Neural cell (in vitro differentiated cells): ENCODE measurements at regions not wholly inside any gene's neighbourhood (a gene's known extent, or its start where the extent isn't known, plus 50 kb on each side); places are given as distances from the start of the nearest gene placed in this dataset.
"Not testable (repeated sequence)": the region's sequence is repeated elsewhere in the genome, so short reads cannot be mapped to it uniquely, and the experiment has no call there.

ENCODE experiments used
- H2AFZ ChIP-seq: fragments of 200-600, 300-800 bp; sonication (generic), shearing (Covaris generic); 2 replicates; pipeline ENCODE4 v1.6.0; 2014; ENCODE audit warnings: low read depth, mild to moderate bottlenecking, antibody characterized with exemption, low read length, moderate library complexity
- H3F3A ChIP-seq: fragments of 200-600 bp; shearing (Covaris generic); 2 replicates; pipeline ENCODE4 v1.6.1; 2016; ENCODE audit warnings: mild to moderate bottlenecking, moderate library complexity, mixed read lengths, antibody characterized with exemption, low read length; ENCODE audit not compliant: insufficient read depth, poor library complexity, severe bottlenecking
- H3K27ac ChIP-seq: fragments of 200-600, 300-800 bp; sonication (generic), shearing (Covaris generic); 2 replicates; pipeline ENCODE4 v1.5.1; 2014; ENCODE audit warnings: mild to moderate bottlenecking, low read length, moderate library complexity
- H3K27me3 ChIP-seq: fragments of 300-800, 200-600 bp; sonication (generic), shearing (Covaris generic); 2 replicates; pipeline ENCODE4 v1.6.0; 2014; ENCODE audit warnings: mild to moderate bottlenecking, low read depth, low read length, moderate library complexity; ENCODE audit not compliant: insufficient read depth
- H3K36me3 ChIP-seq: fragments of 300-800, 200-600 bp; sonication (generic), shearing (Covaris generic); 2 replicates; pipeline ENCODE4 v1.5.1; 2014; ENCODE audit warnings: mild to moderate bottlenecking, antibody characterized with exemption, low read length, moderate library complexity; ENCODE audit not compliant: insufficient read depth
- H3K4me2 ChIP-seq: fragments of 300-800, 200-600 bp; sonication (generic), shearing (Covaris generic); 2 replicates; pipeline ENCODE4 v1.6.0; 2014; ENCODE audit warnings: mild to moderate bottlenecking, low read length
- H3K4me3 ChIP-seq: fragments of 300-800, 200-600 bp; sonication (generic), shearing (Covaris generic); 2 replicates; pipeline ENCODE4 v1.5.1; 2014; ENCODE audit warnings: mild to moderate bottlenecking, low read length, moderate library complexity
- H3K79me2 ChIP-seq: fragments of 200-600 bp; shearing (Covaris generic); replicated peaks from 2 replicates; pipeline ENCODE4 v1.6.0; 2014; ENCODE audit warnings: mild to moderate bottlenecking, low read length, moderate library complexity; ENCODE audit not compliant: insufficient read depth
- H3K9ac ChIP-seq: fragments of 300-800, 200-600 bp; sonication (generic), shearing (Covaris generic); 2 replicates; pipeline ENCODE4 v1.6.1; 2016; ENCODE audit warnings: mild to moderate bottlenecking, low read length, mixed read lengths
- H3K9me2 ChIP-seq: fragments of 200-600 bp; shearing (Covaris generic); 2 replicates; pipeline ENCODE4 v1.6.1; 2016; ENCODE audit warnings: mild to moderate bottlenecking, low read length, mixed read lengths; ENCODE audit not compliant: insufficient read depth
- H3K9me3 ChIP-seq: fragments of 200-600, 300-800 bp; sonication (generic), shearing (Covaris generic); 2 replicates; pipeline ENCODE4 v1.6.1; 2016; ENCODE audit warnings: mild to moderate bottlenecking, mixed run types, low read length, moderate library complexity, mixed read lengths
- H4K20me1 ChIP-seq: fragments of 200-600 bp; shearing (Covaris generic); 2 replicates; pipeline ENCODE4 v1.6.1; 2016; ENCODE audit warnings: mild to moderate bottlenecking, mixed run types; ENCODE audit not compliant: insufficient read depth
- EP300 ChIP-seq: fragments of 450-650 bp; conservative IDR thresholded peaks from 2 replicates; pipeline ENCODE4 v1.6.1; 2014; ENCODE audit warnings: antibody characterized with exemption, mild to moderate bottlenecking, moderate library complexity; ENCODE audit not compliant: poor library complexity, severe bottlenecking
- EZH2 ChIP-seq: fragments of 200-600, 300-800 bp; shearing (Covaris generic), sonication (generic); IDR thresholded peaks from 2 replicates; pipeline ENCODE4 v1.6.1; 2014; ENCODE audit warnings: antibody characterized with exemption, low read length, borderline replicate concordance, mild to moderate bottlenecking; ENCODE audit not compliant: insufficient read depth, poor library complexity, severe bottlenecking
- MXI1 ChIP-seq: fragments of 450-650 bp; conservative IDR thresholded peaks from 2 replicates; pipeline ENCODE4 v1.6.1; 2014; ENCODE audit warnings: antibody characterized with exemption, mild to moderate bottlenecking; ENCODE audit not compliant: poor library complexity, severe bottlenecking
- POLR2AphosphoS5 ChIP-seq: IDR thresholded peaks from 2 replicates; pipeline ENCODE4 v1.6.1; 2012
- RAD21 ChIP-seq: fragments of 450-650 bp; conservative IDR thresholded peaks from 2 replicates; pipeline ENCODE4 v1.6.1; 2014; ENCODE audit warnings: antibody characterized with exemption, mild to moderate bottlenecking, moderate library complexity
- REST ChIP-seq: IDR thresholded peaks from 2 replicates; pipeline ENCODE4 v1.6.1; 2012; ENCODE audit warnings: borderline replicate concordance
- SMC3 ChIP-seq: fragments of 450-650 bp; conservative IDR thresholded peaks from 2 replicates; pipeline ENCODE4 v1.6.1; 2014; ENCODE audit warnings: antibody characterized with exemption, mild to moderate bottlenecking, moderate library complexity; ENCODE audit not compliant: poor library complexity
- TAF1 ChIP-seq: IDR thresholded peaks from 2 replicates; pipeline ENCODE4 v1.6.1; 2012; ENCODE audit warnings: low read depth
- TF ChIP-seq, protein P1 (sequence below): fragments of 450-650 bp; IDR thresholded peaks from 2 replicates; pipeline ENCODE4 v1.5.1; 2014; ENCODE audit warnings: antibody characterized with exemption, mild to moderate bottlenecking, moderate library complexity; ENCODE audit not compliant: poor library complexity, severe bottlenecking

DNA sequence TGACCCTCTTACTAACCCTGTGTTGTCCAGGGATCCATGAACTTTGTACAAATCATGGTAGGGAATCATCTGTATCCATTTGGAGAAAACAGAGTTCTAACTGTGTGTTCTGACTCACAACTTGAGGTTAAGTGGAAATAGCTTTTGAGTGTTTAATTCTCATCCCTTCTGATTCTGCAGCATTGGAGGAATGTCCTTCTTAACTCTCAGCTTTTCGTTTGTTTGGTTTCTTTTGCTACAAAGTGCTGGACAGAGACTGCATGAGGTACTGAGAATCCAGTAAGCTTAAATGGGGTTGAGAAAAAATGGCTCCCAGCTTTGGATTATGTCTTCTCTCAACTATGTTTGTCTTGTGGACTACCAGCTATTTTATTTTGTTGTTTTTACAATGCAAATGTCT, 352.1 kb upstream of the KIF2B start:
- H4K20me1 ChIP-seq, result no peaks in the 10 kb centered on the region
- TF ChIP-seq EZH2, result no peak
- TF ChIP-seq, protein P1, sequence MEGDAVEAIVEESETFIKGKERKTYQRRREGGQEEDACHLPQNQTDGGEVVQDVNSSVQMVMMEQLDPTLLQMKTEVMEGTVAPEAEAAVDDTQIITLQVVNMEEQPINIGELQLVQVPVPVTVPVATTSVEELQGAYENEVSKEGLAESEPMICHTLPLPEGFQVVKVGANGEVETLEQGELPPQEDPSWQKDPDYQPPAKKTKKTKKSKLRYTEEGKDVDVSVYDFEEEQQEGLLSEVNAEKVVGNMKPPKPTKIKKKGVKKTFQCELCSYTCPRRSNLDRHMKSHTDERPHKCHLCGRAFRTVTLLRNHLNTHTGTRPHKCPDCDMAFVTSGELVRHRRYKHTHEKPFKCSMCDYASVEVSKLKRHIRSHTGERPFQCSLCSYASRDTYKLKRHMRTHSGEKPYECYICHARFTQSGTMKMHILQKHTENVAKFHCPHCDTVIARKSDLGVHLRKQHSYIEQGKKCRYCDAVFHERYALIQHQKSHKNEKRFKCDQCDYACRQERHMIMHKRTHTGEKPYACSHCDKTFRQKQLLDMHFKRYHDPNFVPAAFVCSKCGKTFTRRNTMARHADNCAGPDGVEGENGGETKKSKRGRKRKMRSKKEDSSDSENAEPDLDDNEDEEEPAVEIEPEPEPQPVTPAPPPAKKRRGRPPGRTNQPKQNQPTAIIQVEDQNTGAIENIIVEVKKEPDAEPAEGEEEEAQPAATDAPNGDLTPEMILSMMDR, result no peak
- TF ChIP-seq POLR2AphosphoS5, result no peak
- TF ChIP-seq TAF1, result no peak
- TF ChIP-seq EP300, result no peak
- no peak for TF ChIP-seq REST
- no peak for TF ChIP-seq RAD21
- TF ChIP-seq MXI1, result no peak
- TF ChIP-seq SMC3, result no peak

DNA sequence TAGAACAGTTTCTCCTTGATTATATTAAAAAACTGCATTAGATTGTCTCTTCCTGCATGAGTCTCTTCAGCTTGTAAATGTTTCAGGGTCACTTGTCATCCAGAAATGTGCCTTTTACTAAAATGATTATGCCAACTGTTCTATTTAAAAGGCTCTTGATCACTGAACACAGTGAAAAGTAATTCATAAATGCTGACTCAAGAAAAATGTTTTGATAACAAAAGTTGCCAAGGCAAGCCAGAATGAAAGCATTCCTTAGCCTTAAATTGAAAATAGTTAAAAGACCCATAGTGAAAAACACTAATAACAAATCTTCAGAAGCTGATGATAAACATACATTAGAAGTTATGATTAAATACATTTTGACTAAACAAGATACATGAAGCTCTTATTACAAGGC, 356.0 kb upstream of the KIF2B start:
- H3K9me3 ChIP-seq, result no peaks in the 10 kb centered on the region
- no peak overlapping the region for H3K27ac ChIP-seq
- H3K79me2 ChIP-seq, result no peaks in the 10 kb centered on the region
- no peaks in the 10 kb centered on the region for H3K36me3 ChIP-seq
- H3K4me2 ChIP-seq, result no peak overlapping the region
- no peak overlapping the region for H2AFZ ChIP-seq
- H3K9me2 ChIP-seq, result no peaks in the 10 kb centered on the region
- no peaks in the 10 kb centered on the region for H4K20me1 ChIP-seq
- H3K27me3 ChIP-seq, result no peaks in the 10 kb centered on the region
- TF ChIP-seq SMC3, result no peak
- no peak for TF ChIP-seq POLR2AphosphoS5
- TF ChIP-seq MXI1, result no peak
- no peak for TF ChIP-seq EZH2
- no peak for TF ChIP-seq EP300
- no peak for TF ChIP-seq RAD21
- TF ChIP-seq, protein P1, result no peak
- TF ChIP-seq REST, result no peak
- no peak for TF ChIP-seq TAF1
- H3K4me3 ChIP-seq, result no peak overlapping the region
- H3F3A ChIP-seq, result no peaks in the 10 kb centered on the region
- no peak overlapping the region for H3K9ac ChIP-seq

More for the DNA sequence above, 352.1 kb upstream of the KIF2B start:
- no peak overlapping the region for H3K27ac ChIP-seq
- no peaks in the 10 kb centered on the region for H3K9me2 ChIP-seq
- no peaks in the 10 kb centered on the region for H3K36me3 ChIP-seq
- H3K4me3 ChIP-seq, result no peak overlapping the region
- no peaks in the 10 kb centered on the region for H3K27me3 ChIP-seq
- no peaks in the 10 kb centered on the region for H3K9me3 ChIP-seq
- no peak overlapping the region for H3K4me2 ChIP-seq
- no peak overlapping the region for H3K9ac ChIP-seq
- H3K79me2 ChIP-seq, result no peaks in the 10 kb centered on the region
- no peaks in the 10 kb centered on the region for H3F3A ChIP-seq
- no peak overlapping the region for H2AFZ ChIP-seq

DNA sequence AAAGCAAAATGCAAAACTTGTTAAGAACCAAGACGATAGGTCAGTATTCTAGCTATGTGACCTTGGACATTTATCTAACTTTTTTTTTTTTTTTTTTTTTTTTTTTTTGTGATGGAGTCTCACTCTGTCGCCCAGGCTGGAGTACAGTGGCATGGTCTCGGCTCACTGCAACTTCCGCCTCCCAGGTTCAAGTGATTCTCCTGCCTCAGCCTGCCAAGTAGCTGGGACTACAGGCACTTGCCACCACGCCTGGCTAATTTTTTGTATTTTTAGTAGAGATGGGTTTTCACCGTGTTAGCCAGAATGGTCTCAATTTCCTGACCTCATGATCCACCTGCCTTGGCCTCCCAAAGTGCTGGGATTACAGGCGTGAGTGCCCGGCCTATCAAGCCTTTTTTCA, 358.3 kb upstream of the KIF2B start:
- not testable (repeated sequence) for H3K4me3 ChIP-seq, H3K4me2 ChIP-seq, H3K9ac ChIP-seq, H2AFZ ChIP-seq, H3K27me3 ChIP-seq, H4K20me1 ChIP-seq, H3K27ac ChIP-seq, H3K79me2 ChIP-seq, H3K36me3 ChIP-seq, H3K9me3 ChIP-seq, H3K9me2 ChIP-seq, H3F3A ChIP-seq
